HG03025 (cell line): ENCODE measurements at regions not wholly inside any gene's neighbourhood (a gene's known extent, or its start where the extent isn't known, plus 50 kb on each side); places are given as distances from the start of the nearest gene placed in this dataset.
"Not testable (repeated sequence)": the region's sequence is repeated elsewhere in the genome, so short reads cannot be mapped to it uniquely, and the experiment has no call there.

Source experiments
- ATAC-seq: cut with Tn5 transposase; IDR thresholded peaks from one replicate; pipeline ENCODE4 v1.9.1; 2021; ENCODE audit warnings: mild to moderate bottlenecking, moderate library complexity; ENCODE audit not compliant: unreplicated experiment, low FRiP score

GRCh38 chr10:4162571-4163286 lies 377.7 kb upstream of the KLF6 start:
- ATAC-seq = no peak

DNA sequence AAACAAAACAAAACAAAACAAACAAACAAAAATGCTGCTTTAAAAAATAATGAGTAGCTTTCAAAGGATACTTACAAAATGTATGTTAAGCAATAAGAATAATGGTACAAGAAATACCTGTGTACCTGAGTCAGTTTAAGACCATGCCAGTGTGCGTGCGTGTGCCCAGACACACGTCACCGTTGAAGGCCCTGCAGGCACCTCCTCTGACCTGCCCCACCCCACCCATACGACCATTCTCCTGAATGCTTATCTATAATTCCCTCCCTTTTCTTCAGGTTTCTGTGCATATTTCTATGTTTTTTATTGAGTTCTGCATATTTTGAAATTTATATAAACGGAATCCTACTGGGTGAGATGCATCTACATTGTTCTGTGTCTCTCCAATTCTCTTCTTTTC lies 374.2 kb upstream of the KLF6 start:
- ATAC-seq = no peak

- no peak for ATAC-seq
These were observed 369.2 kb upstream of the KLF6 start for GRCh38 chr10:4154191-4154715.

- no peak for ATAC-seq
These were observed 366.5 kb upstream of the KLF6 start for GRCh38 chr10:4151466-4151865.

DNA sequence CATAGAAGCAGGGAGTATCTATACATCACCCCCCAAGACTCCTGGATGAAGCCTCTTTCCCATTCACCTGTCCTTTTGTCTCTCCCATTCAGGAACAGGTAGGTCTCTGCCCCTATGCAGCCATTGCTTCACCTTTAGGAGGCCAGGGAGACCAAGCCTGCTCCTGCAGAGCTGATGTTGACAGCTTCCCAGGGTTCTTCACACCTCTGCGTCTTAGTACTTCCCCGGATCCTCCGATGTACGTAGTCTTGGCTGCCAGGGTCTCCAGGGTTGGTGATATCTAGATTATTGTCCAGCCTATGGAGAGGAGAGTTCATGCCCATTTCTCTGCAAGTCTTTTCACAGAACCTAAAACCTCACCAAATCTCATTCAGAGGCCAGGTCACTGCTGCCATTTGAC lies 365.7 kb upstream of the KLF6 start:
- ATAC-seq = no peak

DNA sequence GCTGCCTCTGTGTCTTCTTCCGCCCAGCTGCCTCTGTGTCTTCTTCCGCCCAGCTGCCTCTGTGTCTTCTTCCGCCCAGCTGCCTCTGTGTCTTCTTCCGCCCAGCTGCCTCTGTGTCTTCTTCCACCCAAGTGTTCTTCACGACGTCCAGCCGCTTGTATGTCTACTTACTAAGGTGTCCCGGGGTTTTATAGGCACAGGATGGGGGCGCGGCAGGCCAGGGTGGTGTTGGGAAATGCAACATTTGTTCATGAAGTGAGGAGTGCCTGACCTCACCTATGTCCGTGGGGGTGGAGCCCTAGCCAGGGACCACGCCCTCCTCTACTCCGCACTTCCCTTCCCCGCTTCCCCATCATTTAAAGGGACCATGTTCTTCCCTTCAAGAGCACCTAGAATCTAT lies 364.5 kb upstream of the KLF6 start:
- ATAC-seq = not testable (repeated sequence)

DNA sequence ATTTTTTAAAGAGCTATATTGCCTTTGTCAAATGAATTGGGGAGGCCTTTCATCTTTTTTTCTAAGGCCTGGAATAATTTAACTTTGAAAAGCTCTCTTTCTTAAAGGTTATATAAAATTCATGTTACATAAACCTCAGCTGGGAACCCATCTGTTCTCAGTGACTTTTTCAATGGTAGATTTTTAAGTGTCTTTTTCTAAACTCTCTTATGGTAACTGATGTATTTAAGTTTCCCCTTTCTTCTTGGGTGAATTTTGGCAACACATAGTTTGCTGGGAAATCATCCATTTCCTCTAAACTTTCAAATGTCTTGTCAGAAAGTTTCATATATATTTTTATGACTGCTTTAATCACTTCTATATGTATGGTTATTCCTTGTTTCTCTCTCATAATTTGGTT lies 362.2 kb upstream of the KLF6 start:
- no peak for ATAC-seq

GRCh38 chr10:4144817-4145216 lies 359.8 kb upstream of the KLF6 start:
- ATAC-seq = no peak

DNA sequence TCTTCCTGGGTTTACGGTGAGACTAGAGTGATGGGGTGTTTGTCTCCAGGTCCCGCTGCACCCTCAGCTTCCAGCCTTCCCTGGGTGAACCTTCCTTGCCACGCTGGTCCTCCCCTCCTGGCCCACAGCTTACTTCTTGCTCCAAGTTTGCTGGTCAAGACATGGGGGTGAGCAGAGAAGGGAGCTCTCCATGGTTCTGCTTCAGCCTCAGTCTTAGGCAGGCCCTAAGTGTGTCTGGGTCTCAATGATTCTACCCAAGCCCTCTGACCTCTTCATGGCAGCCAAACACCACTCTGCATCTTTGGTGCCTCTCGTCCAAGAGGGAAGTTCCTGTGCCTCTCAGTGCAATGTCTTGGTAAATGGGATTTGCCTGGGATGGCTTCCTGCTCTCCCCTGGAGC lies 356.5 kb upstream of the KLF6 start:
- no peak for ATAC-seq

DNA sequence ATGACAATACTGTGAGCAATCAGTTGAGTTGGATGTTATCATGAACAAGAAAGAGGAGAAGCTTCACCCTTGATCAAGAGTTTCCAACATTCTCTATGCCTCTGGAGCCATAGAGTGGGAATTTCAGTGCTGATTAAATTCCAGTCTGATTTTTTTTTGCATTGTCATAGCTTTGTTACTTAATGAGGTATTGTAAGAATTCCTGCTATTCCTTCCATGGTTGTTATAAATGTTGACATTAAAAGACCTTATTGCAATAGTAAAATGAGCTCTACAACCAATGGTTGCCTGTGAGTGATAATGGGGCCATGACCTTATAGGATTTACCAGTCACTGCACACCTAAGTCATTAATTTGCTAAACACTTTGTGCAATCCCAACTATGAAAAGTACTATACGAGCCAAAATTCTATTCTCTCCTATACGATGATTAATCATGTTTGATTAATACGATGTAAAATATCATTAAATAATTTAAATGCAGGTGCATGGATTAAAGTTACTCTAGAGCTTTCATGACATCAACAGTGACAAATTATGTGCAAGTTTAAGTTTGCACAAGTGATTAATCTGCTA lies 353.2 kb upstream of the KLF6 start:
- no peak for ATAC-seq

GRCh38 chr10:4137299-4137698 lies 352.3 kb upstream of the KLF6 start:
- no peak for ATAC-seq

DNA sequence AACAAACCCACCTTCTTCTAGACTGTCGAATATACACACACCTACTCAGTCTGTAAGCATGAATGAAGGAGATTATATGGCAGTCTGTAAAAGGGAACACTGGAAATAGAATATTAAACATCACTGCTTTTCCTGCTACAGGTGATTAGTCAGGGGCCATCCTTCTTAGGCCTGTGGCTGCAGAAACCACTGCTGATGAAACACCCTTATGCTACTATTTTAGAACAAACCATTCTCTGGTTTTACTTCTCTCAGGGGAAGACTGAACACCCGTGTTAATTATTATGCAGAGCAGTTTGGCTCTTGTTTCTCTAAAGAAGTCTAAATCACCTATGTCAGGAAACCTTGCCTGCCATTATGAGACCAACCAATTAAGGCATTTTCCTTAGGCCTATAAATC lies 351.1 kb upstream of the KLF6 start:
- ATAC-seq = peak; percentile 84

- ATAC-seq = no peak
These were observed 347.2 kb upstream of the KLF6 start for GRCh38 chr10:4132216-4132556.

DNA sequence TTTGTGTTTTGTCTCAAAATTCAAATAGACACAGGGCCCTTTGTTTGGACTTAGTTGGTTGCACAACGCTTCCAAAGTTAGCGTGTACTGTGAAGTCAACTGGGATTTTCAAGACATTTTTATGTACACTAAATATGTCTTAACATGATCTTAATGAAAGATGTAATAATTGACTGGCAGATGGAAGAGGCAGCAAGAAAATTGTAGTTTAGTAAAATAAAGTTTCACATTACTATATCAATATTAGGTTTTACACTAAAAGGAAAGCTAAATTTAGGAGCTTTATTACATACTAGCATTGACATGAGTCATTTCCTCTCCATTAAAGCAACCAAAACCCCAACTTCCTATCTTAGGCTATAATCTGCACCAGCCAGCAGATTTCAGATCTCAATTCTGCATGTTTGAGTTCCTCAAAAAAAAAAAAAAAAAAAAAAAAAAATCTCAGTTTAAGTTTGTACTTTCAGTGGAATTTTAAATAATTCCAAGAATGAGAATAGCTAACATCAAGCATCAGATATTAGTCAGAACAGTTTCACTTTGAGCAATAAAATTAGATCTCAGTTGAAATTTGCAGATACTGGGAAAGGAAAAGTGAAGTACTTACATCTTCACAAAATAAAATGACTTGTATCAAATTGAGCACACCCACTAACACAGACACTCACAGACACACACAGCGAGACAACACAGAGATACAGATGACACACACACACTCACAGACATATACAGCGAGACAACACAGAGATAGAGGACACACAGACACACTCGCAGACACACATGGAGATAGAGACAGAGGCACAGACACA lies 346.6 kb upstream of the KLF6 start:
- ATAC-seq = peak; percentile 50

GRCh38 chr10:4130685-4131084 lies 345.7 kb upstream of the KLF6 start:
- no peak for ATAC-seq

- no peak for ATAC-seq
These were observed 345.0 kb upstream of the KLF6 start for GRCh38 chr10:4129866-4130477.

GRCh38 chr10:4127518-4128315 lies 342.7 kb upstream of the KLF6 start:
- ATAC-seq = peak; percentile 68

DNA sequence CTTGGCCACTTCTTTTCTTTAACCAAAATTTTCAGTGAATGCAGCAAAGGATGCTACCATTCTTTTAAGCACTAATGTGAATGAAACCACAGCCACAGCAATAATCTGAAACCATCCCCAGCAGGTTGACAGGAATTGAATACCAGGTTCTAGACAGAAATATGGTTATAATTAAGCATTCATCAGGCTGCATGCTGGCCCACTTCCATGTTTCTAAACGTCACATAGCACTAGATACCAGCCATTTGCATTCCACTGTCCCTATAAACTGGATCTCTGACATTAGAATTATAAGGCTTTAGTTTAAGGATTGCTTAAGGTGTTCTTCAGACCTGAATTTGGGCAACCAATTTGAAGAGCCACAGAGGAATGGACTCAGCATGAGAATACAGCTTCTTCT lies 340.8 kb upstream of the KLF6 start:
- ATAC-seq = no peak

DNA sequence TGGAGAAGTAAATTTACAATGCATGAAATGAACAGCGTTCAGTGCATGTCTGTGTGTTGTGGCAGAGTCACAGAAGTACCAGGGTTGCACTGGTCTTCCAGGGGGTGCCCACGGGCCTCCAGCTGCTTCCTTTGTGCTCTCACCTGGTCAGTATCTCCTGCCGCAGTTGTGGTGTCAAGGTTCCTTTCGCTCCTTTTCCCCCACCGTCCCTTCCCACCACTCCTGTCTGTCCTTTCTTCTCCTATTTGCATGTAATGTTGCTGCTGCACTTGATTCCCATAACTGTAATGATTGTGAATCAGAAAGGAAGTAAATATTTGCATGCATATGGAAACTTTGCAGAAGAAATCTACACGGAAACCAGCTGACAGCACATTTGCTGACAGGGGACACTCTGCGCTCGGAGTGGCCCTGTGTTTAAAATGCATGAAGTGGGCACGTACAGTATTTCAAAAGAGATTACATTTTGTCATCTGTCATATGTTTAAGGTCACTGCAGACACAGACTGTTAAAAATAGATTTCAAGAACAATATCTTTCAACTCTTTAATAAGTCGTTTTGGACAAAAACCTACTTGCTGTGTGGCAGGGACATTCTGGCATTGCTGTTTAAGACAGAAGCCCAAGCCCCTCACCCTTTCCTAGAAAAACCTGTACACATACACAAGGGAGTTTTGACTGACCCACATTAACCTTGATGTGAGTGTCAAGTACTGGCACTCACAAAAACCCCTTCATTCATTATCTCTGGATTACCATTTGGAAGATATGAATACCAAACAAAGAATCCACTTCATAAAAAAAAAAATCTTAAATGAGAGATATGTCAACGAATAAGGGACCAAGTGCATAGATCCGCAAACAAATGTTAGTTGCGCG lies 336.7 kb upstream of the KLF6 start:
- ATAC-seq = peak; percentile 59
